ENCODE measurements at regions not wholly inside any gene's neighbourhood (a gene's known extent, or its start where the extent isn't known, plus 50 kb on each side); places are given as distances from the start of the nearest gene placed in this dataset.

DNA sequence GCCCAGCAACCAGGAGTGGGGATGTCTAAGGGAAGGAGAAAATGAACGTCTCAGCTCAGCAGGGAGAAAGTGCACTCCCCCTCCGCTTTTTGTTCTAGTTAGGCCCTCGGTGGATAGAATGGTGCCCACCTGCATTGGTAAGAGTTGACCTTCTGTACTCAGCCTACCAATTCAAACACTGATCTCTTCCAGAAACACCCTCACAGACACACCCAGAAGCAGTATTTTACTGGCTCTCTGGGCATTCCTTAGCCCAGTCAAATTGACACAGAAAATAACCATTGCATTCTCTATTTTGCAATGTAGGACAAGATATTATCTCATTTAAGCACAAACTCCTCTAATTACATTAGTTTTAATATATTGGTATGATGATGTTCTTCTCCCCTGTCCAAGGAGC is 106.1 kb upstream of the C7orf33 start:
- no peak for TF ChIP-seq EZH2 (IDR thresholded peaks at IDR 0.05; ENCODE audit: insufficient read depth, low read length)
- TF ChIP-seq CTCF (IDR thresholded peaks at IDR 0.05; ENCODE audit: insufficient read depth, low read depth, low read length) = no peak

Measured in astrocyte (in vitro differentiated cells and primary cell).